ENCODE measurements at regions not wholly inside any gene's neighbourhood (a gene's known extent, or its start where the extent isn't known, plus 50 kb on each side); places are given as distances from the start of the nearest gene placed in this dataset.
"Not testable (repeated sequence)": the region's sequence is repeated elsewhere in the genome, so short reads cannot be mapped to it uniquely, and the experiment has no call there.

DNA sequence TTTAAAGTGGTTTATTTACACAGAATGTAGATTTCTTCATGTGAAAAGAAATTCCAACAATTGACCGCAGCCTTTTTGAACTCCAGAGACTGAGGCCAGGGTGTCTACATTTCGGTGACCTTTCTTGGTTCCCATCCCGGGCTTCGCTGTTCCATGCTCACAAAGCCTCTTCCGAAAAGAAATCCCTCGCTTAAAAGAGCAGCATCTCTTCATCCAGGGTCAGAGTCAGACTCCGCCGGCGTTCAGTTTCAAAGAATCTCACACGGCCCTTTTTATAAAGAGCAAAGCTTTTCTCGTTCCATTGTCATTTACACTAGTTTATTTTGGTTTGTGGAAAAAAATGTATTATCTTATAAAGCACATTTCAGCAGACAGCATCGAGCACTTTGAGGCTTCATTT, 530.6 kb upstream of the B3GAT1 start:
- no peak for DNase-seq

DNA sequence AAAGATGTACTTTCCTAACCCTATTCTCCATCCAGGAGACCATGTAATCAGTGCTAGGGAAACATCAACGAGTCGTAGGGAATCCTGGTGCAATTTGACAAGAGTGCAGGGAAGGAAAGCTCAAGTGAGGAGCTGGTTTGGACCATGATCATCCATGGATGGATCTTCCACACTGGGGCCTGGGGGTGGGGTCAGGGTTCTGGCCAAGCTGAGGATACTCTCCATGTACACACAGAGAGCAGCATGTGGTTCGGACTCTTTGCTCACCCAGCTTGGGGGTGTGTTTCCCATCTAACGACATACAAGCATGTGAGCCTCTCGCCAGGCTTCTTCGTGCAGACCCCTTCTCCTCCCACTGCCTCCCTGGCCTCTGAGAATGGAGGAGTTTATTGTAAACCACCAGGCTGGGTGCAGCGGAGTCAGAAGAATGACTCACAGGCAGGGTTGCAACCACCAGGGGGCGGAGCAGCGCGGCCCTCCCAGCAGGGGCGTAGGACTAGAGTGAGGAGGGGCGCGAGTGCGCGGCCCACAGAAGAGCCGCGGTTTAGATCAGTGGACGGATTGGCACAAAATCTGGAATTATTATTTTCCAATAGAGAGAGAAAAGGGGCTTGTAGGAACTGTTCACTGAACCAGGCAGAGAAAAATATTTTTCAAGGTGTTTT, 530.0 kb upstream of the B3GAT1 start:
- DNase-seq: not testable (repeated sequence)

DNA sequence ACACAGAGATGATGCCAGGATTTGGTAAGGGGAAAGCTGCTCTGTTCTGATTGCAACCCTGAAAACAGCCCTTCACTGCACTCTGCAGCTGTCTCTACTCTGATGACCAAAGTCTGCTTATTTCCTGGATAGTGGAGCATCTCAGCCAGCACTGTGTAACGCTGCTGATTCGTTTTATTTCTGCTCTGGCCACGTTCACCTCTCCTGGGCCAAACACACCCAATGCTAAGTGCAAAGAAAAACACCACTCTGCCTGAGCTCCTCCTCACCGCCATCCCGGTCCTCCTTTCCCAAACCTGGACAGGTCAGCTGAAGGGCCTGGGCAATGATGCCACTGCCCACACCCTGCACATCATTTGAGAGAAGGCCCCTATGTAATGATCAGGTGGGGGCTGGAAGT, 529.3 kb upstream of the B3GAT1 start:
- no peak for DNase-seq

DNA sequence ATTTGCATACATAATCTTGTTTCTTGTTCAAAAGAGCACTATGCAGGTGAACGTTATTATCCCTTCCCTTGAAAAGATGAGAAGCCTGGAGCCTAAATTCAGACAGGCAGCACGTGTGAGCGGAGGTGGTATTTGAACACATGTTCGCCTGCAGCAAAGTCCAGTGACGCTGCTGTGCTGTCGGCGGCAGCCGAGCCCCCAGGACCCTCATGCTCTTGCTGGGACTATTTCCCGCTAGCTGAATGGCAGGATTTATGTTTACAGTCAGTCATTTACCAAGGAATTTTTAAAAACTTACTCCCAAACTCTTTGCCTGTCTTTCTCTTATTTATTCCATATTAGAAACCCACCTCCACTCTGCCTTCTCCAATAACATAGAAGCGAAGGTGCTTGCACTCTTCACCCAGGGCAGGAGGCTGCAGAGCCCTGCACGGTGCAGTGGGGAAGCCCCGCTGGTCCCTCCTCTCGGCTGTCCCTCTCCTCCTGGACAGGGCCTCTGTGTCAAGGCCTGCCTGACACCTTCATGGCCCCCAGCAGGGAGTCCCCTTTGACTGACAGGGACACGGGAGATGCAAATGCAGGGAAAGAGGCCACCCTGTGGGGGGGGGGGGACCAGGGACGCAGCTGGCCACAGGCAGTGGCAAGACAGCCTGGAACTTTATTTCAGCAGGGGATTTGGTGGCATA, 528.5 kb upstream of the B3GAT1 start:
- DNase-seq: no peak

DNA sequence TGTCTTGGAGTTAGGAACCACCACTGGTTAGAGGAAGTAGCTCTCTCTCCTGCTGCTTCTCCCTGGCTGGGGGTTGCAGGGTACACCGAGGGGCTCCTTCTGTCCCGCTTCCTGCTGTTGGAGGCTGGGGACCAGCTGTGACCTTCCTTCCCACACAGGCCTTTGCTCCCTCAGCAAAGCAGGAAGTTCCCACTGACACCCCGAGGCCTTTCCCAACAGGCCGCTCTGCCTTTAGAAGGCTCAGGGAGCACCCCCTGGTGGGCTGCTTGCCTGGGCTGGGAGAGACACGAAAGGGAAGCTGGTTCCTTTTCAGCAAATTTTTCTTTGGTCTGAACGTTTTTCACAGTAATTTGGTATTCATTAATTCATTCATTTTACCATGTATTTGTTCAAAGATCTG, 527.9 kb upstream of the B3GAT1 start:
- no peak for DNase-seq

DNA sequence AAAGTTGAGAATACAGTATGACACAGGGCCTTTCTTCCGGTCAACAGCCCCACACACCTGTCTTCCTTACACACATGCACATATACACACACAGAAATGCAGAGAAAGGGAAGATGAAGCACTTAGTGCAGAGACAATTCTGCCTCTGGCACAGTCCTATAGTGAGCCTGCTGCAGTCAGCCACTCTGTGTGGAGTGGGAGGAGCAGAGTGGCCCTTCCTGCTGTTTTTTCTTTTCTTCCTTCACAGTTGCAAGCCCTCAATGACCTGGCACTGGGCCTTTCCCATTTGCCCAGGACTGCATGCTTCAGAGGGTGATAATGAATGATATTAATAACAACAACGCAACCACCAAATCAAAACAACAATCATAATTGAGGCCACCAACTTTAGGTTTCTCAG, 527.0 kb upstream of the B3GAT1 start:
- DNase-seq: no peak

DNA sequence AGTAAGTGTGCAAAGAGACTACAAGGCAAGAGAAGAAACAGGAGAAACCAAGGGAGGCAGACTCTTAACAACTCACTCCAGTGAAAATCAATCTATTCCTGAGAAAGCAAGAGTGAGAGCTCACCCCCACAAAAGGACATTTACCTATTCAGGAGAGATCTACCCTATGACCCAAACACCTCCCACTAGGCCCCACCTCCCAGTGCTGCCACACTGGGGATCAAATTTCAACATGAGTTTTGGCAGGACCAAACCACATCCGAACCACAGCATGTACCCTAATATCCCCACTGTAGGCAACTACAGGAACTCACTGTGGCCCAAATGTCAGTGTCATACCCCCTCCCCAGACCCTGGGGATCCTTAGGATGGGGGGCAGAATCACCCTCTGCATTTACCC, 526.2 kb upstream of the B3GAT1 start:
- DNase-seq: no peak

DNA sequence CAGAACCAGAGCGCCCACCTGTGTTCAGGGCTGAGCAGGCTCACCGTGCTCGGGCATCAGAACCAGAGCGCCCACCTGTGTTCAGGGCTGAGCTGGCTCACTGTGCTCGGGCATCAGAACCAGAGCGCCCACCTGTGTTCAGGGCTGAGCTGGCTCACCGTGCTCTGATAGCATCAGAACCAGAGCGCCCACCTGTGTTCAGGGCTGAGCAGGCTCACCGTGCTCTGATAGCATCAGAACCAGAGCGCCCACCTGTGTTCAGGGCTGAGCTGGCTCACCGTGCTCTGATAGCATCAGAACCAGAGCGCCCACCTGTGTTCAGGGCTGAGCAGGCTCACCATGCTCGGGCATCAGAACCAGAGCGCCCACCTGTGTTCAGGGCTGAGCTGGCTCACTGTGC, 525.2 kb upstream of the B3GAT1 start:
- DNase-seq: not testable (repeated sequence)

DNA sequence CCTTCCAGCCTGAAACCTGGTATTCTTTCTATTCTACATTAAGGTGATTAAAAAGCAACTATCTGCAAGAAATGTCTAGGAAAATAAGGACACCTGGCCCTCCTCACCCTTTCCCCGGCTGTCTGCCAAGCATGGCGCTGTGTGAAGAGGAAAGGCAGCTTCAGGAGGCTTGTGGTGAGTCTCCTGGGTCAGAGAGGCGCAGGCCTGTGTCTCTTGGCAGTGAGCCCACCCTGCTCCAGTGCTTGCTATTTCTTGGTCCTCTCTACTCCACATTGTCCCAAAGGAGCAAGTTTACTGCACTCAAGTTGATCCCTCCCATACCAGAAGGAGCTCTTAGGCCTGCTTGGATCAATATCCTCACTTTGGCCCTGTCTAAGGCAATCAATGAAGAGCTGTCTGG, 520.7 kb upstream of the B3GAT1 start:
- DNase-seq: no peak

DNA sequence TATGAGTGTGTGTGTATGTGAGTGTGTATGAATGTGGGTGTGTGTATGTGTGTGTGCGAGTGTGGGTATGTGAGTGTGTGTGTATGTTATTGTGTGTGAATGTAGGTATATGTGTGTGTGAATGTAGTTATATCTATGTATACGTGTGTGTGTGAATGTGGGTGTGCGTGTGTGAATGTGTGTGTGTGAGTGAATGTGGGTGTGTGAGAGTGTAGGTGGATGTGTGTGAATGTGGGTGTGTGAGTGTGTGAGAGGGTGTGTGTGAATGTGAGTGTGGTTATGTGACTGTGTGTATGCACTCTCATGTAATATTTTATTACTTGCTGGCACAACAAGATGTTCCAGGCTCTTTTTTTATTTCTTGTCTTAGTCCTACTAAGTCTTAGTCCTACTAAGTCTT, 513.4 kb upstream of the B3GAT1 start:
- DNase-seq: no peak

DNA sequence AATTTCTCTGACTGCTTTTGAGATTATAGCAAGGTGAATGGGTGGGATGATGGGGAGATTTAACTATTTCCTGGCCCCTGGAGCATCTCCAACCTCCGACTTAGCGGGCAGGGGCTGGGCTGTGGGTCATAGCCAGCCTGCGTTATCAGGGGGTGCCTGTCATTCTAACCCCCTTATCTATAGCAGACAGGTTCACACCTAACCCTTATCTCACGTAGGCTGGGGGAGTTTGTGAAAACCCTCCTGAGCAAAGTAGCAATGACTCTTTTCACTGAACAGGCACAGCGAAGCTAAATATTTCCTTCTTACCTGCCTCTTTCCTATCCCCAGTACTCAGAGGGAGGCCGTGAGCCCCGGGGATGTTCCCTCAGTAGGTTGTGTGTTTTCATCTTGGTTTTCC, 511.4 kb upstream of the B3GAT1 start:
- no peak for DNase-seq

DNA sequence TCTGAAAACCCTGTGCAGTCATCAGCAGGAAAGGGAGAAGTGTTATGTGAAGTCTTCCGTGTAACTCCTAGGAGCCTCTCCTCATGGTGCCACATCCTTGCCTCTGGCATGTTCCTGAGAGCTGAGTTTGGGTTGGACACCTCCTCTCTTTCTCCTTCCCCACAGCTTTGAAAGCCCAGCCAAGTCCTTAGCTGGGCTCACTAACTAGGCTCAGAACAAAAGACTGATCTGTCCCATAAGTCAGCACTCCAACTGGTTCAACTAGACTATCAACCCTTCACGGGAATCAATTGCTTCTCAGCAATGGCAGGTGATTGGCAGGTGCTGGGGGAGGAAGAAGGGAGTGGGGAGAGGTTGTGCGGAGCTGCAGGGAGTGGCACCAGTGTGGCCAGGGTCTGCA, 509.9 kb upstream of the B3GAT1 start:
- no peak for DNase-seq

DNA sequence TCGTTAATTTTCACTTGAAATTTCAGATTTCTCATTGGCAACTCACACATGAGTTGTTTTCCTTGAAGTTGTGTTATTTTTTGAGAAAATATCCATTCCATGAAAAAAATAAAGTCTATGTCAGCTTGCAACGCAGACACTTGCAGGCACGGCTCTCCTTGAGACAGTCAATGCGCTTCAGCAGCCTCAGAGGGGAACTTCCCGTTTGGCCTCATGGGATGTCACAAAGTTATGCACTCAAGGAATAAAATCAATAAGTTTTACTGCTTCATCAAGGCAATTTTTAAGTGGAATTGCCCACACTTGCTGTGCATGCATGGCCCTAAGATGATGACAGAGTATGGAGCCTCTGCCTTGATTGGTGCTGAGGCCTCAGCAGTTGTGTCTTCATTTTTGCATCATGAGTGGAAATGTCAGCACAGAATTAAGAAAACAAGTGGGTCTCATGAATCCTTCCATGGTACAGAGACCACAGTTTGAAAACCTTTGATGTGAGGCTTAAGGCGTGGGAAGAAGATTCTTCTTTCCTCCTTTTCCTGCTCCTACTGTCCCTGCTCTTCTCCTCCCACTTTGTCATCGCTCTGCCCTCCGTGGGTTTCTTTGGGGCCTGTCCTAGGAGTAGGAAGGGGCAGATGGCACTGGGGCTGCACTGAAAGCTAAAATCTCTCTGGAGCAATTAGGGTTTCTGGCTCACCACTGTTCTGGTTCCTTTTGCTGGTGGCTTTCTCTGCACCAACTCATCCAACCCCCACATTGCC, 509.0 kb upstream of the B3GAT1 start:
- no peak for DNase-seq

DNA sequence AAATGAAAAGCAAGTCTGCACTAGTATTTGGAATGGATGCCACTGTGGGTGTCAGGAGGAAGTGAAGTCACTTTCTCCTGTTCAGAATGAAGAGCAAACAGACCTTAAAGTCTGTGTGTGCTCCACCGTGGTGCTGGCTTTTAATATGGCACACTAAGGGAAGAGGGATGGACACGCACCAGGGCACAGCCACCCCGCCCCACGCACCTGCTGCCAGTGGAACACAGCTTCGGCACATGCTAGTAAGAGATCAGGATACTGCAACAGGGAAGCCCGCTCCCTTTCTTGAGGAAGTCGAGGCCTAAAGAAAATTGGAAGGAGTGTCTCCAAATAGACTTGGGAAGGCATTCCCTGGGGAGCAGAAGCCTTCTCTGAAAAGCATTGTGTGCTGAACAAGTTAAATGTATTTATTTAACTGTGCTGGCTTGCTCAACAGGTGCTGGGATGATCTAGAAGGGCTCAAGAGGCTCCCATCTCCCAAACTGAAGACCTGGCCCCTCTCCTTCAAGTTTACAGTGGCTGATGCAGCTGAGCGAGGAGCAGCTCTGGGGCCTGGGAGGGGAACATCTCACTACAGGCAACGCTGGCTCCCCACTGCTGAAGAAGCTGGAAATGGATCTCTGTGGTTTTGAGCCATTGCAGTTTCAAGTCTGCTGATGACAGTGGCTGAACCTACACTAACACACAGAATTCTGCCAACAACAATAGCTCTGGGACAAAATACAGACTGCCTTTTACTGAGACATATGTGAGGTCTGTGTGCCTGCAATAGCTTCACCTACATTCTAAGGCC, 504.6 kb upstream of the B3GAT1 start:
- DNase-seq: no peak

DNA sequence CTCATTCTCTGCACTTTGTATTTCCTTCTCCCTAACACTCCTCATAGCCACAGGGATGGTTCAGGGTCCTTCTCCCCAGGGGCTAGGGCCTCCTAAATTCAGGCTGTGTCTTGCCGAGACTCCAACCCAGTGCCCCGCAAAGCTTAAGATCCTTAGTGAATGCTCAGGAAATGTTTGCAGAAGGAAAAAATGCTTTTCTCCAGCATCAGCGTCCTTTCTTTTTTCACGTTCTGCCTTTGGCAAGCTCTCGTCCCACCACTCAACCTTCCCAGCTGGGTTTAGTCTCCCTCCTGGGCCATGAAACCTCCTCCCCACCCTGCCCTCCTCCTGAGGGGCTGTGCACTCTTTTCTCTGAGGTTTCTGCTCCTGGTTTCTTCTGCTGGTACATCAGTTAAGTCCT, 503.8 kb upstream of the B3GAT1 start:
- no peak for DNase-seq

DNA sequence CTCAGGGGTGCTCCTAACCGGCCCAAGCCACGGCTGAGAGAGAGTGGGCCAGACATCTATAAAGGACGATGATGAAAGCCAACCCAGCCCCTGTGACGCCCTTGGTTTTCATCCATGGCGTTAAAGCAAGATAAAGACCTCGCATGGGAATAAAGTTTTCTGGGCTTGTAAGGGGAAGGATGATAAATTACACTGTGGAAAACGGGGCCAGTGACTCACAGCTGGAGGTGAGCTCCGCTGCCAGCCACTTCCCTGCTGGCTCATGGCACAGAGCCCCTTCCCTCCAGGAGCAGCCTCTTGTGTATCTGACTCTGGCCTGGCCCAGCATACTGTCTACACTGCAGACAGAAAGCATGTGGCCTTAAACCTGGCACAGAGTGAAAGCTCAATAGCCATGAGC, 503.2 kb upstream of the B3GAT1 start:
- DNase-seq: no peak

DNA sequence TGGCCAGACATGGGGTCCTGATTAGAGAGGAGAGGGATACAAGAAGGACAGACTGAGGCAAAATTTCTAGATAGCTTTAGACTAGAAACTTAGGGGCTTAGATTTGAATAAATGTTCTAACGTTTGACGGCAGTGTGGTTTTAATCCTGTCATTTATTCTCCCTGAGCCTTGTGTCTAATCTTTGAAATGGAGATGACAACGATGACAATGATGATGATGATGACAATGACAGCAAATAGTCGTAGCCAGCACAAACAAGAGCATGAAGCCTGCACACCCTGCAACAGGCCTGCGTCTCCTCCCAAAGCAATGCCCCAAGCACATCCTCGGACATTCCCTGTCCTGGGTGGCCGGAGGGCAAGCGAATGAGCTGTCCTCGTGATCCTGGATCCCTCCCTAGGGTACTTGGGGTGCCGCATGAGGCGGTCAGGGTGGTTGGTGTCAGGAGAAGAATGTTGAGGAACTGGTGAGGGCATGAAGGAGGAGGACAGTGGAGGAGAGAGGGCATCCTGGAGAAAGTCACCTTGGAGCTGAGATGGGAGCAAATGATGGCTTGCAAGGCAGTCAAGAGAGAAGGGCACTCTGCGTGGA, 502.1 kb upstream of the B3GAT1 start:
- DNase-seq: no peak

DNA sequence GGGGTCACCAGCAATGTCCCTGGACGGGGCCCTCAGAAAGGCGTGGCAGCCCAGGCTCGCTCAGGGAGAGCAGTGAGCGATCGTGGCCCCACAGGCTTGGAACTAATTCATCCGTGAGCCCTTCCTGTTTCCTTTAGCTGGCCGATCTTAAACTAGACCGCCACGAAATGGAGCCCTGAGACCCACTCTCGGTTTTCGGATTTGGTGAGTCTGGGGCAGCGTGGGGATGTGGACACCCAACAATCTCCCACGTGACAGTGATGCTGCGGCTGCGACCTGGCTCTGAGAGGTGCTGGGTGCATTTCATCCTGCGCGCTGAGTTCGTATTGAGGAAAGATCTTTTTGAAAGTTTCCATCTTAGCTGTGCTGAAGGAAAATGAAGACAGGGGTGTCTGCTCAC, 501.3 kb upstream of the B3GAT1 start:
- no peak for DNase-seq

DNA sequence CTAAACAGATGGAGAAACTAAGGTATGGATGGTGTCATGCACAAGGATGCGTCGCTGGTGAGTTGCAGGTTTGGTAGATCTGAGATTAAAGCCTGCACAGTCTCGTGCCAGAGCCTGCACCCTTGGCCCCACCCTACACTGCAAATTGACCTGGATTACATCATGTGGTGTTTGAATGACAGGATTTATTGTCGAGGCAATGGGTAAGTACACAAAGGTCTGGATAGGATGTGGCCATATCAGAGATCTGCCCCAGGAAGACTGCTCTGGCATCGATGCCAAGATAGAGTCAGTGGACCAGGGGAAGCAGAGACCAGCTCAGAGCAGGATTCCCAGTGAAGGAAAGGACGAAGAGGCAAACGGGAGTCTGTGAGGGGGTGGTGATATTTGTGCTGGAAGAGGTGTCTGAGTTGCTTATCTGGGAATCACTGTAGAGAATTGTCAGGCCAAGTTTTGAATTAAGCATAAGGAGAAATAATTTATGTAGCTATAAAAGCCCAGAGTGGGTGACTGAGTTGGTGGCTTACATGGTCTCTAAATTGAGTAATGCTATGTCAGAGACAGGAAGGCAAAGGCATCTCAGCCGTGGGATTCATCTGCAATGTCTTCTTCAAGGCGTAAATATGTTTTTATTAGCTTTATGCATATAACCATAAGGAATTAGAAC, 499.6 kb upstream of the B3GAT1 start:
- DNase-seq: no peak

DNA sequence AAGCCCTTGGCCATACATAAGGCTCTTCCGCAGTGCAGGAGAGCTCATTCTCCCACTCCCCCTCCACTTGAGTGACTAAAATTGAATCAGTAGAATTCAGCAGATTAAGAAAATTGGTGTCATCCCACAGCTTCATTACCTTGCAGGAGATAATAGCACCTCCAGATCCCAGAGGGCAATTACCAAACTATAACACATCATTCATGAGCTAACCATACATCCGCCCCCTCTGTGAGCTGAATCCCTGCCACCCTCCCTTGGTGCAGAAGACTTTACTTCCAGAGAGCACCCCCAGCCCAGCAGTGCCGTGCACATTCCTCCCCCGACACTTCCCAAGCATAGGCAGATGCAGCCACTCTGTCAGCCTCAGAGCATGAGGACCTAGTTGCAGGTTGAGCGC, 496.5 kb upstream of the B3GAT1 start:
- no peak for DNase-seq

DNA sequence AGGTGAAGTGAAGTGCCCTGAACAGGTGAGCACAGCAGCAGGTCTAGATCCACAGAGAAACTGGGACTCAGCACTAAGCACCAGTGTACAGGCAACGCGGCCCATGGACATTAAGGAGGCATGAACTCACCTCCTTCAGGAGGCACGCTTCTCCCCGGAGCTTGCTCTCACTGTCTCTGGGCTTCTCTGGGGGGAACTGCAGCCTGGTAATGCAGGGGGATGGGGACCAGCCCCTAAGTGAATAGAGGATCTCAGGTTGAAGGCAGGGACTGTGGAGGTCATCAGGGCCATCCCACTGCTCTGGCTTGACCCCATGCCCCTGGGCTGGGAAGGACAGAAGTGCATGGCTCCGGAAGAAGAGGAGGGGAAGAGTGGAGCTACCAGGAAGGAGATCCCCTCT, 495.6 kb upstream of the B3GAT1 start:
- DNase-seq: no peak

DNA sequence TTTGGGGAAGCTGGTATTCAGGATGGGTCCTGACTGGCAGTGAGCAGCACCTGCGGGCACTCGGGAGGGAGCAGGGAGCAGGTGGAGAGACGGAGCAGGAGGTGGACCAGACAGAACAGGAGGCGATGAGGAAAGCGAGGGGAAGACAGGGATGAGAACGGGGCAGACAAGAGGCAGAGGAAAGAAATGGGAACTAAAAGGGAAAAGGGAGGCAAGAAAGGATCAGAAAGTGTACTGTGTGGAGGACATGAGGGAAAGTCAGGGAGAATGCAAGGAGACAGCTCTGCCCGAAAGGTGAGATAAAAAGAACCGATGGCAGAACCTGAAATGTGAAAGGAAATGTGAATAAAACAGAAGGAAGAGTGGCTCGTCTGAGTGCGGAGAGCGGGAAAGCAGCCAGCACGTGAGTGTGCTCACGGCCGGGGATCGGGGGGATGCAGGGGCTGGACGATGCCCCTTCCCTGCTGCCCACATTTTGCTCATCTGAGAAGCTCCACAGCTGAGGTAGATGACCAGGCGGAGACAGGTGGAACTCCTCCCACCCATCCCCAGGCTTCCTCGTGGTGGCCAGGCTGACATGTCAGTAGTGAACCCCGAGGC, 494.4 kb upstream of the B3GAT1 start:
- no peak for DNase-seq
